Frontal cortex (tissue), 3 donors: ENCODE measurements at regions not wholly inside any gene's neighbourhood (a gene's known extent, or its start where the extent isn't known, plus 50 kb on each side); places are given as distances from the start of the nearest gene placed in this dataset.
"Not testable (repeated sequence)": the region's sequence is repeated elsewhere in the genome, so short reads cannot be mapped to it uniquely, and the experiment has no call there.

Source experiments
- DNase-seq, 2 donors: peaks; one replicate each; pipeline ENCODE4 v3.0.0; 2012; ENCODE audit warnings: low spot score in 2 of 2
- FAIRE-seq: peaks from 2 replicates; lab custom pipeline; 2012; peaks lifted over from hg19 to GRCh38; lab: Jason Lieb, UNC
- donor health status: control.
- donor health status: control.
- donor health status: control.

DNA sequence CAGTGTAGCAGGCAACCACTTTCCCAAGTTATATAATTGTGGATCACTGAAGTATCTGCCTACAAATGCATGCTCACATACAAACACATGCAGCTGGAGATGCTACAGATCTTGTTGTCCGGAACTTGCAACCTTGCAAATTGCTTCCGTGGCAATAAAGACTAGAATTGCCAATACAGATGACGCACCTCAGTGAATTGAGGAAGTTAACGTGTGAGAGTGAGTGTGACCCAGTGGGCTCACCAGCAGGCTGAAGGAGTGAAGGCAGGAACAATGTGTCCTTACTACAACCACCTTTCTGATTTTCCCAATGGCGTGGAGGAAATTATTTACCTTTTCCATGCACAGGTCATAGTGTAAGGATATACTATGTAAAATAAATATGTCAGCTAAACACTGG lies 89.4 kb upstream of the GRIP1 start:
- no peak for FAIRE-seq
- no peak for DNase-seq

DNA sequence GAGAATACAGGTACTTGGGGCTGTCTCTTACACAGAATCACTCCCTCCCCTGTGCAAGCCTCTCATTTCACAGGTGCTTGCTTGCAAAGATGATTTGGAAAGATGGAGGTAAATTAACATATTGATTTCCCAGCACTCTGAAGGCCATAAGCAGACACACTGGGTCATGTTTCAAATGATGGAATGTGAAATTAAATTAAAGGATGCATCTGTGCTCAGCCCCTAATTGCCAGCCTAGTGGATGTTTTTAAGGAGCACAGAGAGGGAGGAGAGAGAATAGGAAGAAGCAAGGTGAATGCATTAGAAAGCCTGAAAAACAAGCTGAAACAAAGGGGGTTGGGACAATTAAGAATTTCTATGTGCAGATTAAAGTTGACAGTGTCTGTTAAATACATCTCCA lies 96.1 kb upstream of the GRIP1 start:
- no peak for FAIRE-seq
- DNase-seq, result no peak

DNA sequence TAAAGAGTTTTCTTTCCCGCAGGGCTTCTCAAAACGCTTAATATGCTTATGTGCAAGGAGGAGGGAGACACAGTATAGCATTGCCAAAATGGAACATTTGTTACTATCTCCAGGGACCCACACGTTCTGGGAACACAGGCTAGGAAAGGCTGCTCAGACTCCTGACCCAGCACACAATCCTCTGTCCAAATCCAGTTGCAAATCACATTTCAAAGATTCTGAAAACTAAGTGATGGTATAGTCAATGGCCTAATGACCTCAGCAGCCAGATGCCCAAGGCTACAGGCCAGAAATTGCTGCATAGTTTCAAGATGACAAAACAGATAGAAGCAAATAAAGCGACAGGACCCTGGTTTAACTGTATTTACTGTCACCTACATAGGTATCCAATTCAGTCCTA lies 97.0 kb upstream of the GRIP1 start:
- DNase-seq (no peak), FAIRE-seq (no peak)

DNA sequence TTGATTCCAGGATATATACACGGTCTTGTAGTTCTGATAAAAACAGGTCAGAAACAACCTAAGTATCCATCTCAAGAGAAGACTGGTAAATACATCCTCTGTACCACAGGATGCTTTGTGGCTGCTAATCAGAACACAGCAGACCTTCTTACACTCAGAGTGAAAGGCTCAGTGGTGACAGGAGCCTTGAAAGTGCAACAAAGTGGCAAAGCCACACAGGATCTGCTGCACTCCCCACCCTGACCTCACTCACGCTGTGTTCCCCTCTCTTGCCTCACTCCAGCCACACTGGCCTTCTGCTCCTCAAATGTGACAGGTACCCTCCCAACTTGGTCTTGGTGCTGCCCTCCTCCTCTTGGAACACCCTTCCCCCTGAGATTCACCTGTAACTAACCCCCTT lies 98.1 kb upstream of the GRIP1 start:
- no peak for FAIRE-seq

DNA sequence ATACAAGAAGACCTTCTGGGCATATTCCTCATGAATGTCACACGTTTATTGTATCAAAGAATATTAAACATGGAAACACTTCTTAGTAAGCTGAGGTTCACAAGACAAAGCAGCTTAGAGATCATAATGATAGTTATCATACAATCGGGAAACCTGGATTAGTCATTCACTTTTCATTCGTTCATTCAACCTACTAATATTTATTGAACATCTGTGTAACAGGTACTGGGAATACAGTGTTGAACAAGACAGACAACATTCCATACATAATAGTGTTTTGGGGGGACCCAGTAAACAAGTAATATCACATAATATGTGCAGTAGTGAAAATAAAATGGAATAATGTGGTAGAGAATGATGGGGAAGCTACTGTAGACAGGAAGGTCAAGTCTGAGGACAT lies 100.6 kb upstream of the GRIP1 start:
- FAIRE-seq (no peak), DNase-seq (no peak)

More for the DNA sequence above, 98.1 kb upstream of the GRIP1 start:
- no peak for DNase-seq

DNA sequence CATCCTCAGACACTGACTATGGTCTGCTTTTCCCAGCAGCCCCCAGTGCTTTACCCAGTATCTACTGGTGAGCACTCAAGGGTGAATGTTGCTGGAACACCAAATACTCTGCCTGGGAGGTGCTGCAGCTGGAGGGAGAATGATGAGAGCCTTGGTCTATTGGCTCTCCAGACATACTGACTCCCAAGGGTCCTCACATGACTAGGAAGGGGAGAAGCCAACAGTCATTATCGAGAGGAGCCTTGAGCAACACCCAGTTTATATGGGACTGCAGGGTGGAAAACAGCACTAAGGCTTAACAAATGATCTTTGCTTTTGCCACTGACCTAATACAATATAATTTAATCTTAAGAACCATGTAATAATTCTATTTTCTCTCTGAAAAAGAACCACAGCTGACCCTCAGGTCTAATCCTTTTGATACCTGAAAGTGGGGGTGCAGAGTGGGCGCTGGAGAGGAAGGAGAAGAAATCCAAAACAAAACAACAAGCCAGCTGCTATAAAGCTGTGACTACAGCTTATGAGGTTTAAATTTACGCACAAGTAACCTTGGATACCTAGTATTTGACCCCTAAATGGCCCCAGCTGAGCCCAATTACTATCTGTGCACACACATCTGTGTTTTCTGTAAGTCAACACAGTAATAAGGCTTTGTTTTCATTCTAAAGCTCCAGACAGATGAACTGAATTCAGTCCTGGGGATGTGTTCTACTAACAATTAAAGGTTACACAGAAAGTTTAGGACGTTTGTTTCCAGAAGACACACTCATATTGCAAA lies 107.8 kb upstream of the GRIP1 start:
- FAIRE-seq (no peak), DNase-seq (no peak)

DNA sequence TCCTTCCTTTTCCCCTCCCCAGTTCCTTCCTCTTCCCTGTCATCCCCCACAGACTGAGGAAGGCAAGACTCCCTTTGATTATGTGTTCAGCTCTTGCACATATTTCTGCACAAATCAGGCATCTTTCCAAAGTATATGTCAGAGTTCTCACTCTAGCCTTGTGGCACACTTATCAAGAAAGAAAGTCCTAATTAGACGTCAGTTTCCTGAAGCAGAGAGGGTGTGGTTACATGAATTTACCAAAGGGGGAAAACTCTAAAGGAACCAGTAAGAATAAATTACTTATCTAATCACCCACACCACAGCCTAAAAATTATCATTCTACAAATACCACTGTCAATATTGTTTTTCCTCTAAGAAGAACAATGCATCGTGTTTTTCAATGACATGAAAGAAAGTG lies 120.7 kb upstream of the GRIP1 start:
- no peak for FAIRE-seq
- no peak for DNase-seq

DNA sequence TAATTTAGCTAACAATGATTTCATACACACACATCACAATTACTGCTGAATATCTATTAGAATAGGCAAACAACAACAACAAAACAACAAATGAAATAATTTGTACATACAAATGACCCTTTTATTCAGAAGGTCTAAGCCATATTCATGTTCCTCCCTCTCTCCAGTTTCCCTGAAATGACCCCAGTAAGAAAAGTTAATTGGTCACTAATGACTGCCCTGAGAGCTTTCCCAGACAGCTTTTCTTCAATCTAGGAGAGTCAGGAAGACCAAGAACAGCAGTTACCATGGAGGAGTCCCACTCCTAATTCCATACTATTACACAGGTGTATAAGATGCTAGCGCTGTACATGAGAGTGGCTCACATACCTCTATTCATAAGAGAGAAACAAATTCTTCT lies 121.2 kb upstream of the GRIP1 start:
- DNase-seq (no peak), FAIRE-seq (no peak)

DNA sequence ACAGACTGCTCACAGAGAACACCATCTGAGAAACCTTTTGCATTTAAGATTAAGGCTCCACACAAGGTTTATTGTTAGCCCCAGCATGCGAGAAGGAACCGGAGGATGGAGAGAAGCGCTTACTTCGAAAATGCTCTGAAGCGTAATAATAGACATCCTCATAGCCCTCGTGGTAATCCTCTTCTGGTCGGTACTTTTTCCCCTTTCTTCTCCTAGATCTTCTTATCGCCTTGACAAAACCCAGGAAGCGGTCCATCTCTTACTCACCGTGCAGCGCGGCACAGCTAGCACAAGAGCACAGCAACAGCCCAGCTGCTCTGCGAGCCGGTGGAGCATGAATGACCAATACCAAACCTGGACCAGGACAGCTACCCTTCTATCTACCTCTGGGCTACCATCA lies 125.1 kb upstream of the GRIP1 start:
- FAIRE-seq (no peak), DNase-seq (no peak)

DNA sequence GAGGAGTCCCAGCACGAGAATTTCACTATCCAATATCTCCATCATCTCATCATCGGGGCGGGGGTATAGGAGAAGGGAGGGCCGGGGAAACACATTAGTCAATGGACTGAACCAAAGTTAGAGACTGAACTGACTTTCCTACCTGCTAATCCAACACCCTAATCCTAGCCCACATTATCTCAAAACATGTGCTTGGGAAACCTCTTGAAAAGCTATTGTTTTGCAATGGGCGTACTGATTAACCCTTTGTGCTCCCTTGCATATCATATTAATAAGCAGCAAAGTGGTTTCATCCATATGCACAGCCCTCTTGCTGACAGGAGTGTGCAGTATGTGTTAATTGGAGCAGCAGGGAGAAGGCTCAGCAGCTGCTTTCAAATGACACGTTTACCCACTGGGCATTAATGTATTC lies 125.7 kb upstream of the GRIP1 start:
- no peak for FAIRE-seq
- no peak for DNase-seq

DNA sequence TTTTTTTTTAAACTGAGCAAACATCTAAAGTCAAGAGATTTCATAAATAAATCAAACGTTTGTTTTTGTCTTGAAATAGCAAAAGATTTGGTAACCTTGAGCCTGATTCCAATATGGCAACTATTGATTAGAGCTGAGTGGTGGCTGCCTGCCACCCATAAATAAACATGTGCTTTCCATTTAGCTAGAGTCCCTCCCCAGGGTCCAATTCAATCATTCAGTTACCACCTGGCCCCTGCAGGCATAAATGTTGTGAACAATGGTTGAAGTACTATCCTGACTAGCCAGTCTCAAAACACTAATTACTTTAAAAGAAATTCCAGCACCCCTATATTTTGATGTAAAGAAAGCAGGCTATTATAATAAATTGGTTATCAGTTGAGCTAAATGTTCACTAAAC lies 129.7 kb upstream of the GRIP1 start:
- no peak for DNase-seq
- FAIRE-seq, result no peak

DNA sequence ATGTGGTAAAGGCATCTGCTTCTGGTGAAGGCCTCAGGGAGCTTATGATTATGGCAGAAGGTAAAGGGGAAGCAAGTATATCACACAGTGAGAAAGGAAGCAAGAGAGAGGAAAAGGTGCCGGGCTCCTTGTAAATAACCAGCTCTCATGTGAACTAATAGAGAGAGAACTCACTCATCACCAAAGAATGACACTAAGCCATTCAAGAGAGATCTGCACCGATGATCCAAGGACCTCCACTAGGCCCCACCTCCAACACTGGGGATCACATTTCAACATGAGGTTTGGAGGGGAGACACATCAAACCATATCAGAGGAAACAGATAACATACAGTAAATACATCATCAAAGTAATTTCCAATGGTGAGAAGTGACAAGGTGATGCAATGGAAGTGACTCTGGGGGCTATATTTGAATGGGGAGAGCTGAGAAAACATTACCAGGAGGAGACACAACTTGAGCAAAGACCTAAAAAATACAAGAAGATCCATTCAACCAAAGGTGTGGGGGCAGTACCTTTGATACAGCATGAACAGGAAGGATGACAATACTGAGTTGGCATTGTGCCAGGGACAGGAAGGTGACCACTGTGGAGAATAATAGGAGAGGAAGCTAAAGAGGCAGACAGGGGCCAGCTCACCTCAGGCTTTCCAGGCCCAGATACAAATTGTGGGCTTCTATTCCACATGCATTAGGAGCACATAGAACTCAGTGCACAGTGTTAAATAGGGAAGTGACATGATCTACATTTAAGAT lies 134.4 kb upstream of the GRIP1 start:
- FAIRE-seq (no peak), DNase-seq (no peak)

DNA sequence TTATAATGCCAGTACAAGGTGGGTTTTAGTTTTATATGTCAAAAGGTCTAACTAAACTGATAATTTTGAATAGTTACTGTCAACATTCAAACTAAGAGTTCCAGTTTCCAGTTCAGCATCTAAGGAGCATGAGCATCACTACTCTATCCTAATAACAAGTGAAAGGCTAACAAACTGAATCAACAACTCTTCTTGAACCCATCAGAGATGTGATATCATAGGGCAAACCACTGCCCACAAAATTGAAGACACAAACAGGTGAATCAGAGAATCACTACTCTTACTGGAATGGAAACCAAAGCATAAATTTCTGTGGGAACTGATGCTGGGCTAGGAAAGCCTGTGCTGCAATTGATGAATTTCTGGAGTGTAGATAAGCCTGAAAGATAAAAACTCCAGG lies 140.7 kb upstream of the GRIP1 start:
- FAIRE-seq, result no peak
- no peak for DNase-seq

DNA sequence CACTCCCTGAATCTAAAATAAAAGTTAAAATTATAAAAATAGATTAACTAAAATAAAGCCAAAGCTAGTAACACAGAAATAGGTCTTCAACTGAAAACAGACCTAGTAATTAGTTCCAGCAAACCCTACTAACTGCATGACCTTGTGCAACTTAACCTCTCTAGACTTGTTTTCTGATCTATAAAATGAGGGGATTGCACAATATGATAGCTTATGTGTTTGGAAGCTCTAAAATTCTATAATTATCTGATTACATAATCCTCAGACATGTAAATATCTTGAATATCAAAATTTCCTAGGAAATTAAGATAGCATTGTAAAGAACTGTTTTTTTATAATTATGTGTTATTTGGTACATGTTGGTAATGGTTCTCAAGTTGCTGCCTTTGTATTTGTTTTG lies 144.1 kb upstream of the GRIP1 start:
- FAIRE-seq (no peak), DNase-seq (no peak)

DNA sequence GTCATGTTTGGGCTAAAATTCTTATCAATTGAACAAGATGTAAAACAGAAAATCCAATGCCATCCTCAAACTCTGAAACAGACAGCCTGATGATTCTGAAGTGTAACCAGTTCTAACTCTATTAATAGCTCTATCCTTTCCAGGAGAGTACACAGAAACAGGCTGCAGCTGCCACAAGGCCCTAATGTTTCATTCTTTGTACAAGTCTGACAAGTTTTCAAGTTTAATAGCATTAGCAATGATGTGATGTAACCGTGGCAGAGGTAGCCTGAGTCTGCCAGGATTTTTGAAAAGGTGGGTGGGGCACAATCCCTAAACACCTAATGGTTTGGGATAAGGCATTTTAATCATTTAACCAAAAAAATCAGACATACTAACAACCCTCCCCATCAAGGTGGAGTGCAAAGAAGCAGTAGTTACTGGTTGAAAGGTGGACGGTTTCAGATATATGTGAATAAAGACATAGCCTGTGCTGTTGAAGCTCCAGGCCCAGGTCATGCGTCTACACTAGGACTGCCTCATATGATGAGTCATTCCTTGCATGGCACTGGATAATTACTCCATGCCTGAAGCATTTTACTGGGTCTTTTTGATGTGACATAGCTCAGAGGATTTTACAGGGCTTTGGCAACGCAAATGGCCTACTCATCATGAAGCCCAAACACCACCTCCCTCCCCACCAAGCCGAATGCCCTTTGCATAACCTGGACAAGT lies 145.1 kb upstream of the GRIP1 start:
- DNase-seq (no peak), FAIRE-seq (no peak)

DNA sequence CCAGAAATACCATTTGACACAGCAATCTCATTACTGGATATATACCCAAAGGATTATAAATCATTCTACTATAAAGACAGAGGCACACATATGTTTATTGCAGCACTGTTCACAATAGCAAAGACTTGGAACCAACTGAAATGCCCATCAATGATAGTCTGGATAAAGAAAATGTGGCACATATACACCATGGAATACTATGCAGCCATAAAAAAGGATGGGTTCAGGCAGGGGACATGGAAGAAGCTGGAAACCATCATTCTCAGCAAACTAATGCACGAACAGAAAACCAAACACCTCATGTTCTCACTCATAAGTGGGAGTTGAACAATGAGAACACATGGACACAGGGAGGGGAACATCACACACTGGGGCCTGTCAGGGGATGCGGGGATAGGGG lies 147.0 kb upstream of the GRIP1 start:
- not testable (repeated sequence) for FAIRE-seq, DNase-seq

DNA sequence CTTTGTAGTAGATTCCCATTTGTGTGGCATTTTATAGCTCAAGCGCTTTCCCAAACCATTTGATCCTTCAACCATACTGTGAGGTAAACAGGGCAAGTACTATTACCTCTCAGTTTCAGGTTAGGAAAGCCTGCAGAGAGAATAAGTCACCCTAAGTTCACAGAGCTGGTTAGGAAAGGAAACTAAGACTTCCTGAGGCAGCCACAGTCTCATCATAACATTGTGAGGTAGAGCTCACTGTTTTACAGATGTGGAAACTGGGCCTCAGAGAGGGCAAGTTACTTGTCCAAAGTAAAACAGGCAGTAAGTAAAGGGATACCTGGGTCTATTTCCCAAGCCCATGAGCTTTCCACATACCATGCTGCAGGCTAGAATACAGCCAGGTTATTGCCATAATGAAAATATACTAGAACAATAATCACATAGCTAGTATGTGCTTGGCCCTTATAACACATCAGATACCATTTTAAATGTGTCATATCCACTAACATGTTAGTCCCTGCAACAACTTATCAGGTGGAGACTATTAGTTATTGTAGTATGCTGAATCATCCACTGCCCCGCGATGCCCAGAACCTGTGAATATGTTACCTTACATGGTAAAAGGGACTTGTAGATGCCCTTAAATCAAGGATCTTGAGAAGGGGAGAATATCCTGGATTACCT lies 150.9 kb upstream of the GRIP1 start:
- no peak for FAIRE-seq
- DNase-seq, result no peak

DNA sequence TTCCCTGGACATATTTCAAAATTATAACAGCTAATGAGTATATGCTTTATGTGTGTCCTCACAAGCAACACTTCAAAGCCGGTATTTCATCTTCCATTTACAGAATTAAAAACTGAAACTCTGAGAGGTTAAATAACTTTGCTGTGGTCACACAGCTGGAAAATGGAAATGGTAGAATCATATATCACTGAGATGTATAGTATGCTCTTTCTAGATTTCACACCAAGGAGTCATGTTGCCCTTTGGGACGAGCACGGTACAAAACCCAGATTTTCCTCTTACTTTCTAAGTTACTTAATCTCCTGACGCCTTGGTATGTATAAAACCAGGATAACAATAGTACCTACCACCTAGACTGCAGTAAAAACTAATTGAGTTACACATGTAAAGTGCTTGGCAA lies 152.6 kb upstream of the GRIP1 start:
- FAIRE-seq (no peak), DNase-seq (no peak)

DNA sequence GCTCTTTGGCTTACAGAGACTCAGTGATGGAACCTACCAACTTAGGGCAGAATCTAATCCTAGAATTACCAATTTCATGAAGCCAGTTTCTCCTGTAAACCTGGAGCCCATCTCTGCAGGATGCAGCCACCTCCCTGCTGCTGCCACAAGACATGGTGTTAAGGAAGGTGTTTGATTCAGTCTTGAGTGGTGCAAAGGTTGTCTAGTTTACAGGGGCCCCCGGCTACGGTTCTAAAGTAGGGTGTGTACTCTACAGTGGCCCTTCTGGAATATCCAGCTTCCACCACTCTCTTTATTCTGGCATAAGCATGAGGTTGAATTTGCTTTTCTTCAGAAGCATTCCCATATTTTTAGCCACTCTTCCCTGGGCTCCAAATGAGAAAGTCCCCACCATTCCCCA lies 154.1 kb upstream of the GRIP1 start:
- FAIRE-seq (no peak), DNase-seq (no peak)

DNA sequence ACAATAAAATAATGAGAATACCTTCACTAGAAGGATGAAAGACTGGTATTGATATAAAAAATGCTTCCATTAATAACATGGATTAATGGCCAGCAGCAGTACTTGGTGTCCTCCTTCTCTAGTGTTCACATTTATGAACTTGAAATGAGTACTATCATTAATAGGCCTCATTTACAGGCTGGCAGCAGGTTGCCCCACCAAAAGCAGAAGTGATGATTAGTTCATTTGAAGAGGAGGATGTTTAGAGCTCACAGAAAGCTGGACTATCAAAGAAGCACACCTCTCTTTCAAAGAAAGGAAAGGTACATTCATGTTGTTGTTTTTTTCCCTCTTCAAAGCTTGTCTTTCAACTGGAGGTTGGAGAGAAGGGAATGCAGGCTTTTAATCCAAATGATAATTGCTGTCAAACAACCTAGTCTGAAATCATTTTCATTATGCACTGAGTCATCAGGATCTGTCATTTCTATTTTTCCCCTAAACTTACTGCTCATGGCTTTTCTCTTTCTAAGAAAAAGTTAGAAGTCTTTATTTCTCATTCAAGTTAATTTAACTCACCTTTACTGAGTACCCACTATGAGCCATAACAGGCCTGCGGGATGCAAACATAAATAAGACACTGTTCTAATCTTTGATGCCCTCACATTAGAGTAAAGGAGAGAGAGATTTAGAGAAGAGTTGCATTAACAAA lies 157.9 kb upstream of the GRIP1 start:
- DNase-seq, result no peak
- no peak for FAIRE-seq
